DMS 273 treated with DMSO at 0.1 percent for 48 hours (cell line): ENCODE measurements at regions not wholly inside any gene's neighbourhood (a gene's known extent, or its start where the extent isn't known, plus 50 kb on each side); places are given as distances from the start of the nearest gene placed in this dataset.

ENCODE experiments used
- DNase-seq: peaks from one replicate; lab custom pipeline; 2025; lab: John Stamatoyannopoulos, UW

DNA sequence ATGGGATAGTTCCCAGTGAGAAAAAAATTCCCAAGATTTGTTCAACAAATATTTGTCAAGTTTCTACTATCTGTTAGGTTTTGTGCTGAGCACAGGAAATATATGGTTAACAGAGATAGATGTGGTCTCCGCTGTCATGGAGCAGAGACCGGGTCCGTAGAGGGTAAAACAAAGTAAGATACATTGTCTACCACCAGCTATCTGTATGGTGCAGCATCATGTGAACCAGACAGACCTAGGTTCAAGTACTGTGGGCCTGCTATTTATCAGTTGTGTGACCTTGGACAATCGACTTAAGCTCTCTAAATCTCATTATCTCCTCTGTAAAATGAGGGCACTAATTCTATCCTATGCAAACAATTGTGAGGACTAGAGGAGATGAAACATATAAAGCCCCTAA, 109.8 kb downstream of the DUSP10 start:
- no peak for DNase-seq

DNA sequence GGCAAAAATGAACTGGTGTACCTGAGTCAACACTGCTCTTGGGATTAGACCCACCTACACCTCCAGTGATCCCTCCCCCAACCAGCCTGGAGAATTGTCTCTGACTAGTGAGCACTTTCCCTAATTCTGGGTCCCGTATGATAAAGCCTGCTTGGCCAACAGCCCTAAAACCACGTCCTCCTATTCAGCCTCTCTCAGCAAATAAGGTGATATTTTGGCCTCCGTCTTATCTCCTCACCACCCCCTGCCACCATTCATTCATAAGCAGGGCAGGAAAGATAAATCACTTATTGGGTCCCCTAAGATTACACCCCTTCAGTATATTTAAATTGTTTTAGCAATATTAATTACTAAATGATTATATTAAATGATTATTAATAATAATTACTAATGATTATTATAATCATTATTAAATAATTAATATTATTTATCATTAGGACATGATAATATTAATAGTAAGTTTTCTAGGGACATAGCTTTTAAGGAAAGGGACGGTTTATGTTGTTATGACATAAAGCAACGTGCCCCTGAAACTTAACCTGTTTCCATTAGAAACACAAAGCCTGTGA, 108.0 kb downstream of the DUSP10 start:
- no peak for DNase-seq

DNA sequence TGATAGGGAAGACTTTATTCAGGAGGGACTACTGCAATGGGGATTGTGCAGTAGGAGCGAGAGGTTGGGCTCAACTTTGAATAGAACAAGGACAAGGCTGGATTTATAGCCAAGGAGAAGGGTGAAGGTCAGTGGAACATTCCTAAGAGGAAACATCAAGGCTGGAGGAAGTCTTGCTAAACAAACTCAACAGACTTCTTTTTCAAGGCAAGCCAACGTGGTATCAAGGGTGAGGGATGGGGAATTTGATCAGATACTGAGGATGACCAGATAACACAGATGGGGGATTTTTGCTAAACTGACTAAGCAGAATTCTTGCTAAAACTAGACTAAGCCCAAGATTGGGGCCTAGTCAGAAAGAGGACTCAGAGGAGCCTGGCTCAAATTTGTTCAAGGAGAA, 107.3 kb downstream of the DUSP10 start:
- DNase-seq: no peak

DNA sequence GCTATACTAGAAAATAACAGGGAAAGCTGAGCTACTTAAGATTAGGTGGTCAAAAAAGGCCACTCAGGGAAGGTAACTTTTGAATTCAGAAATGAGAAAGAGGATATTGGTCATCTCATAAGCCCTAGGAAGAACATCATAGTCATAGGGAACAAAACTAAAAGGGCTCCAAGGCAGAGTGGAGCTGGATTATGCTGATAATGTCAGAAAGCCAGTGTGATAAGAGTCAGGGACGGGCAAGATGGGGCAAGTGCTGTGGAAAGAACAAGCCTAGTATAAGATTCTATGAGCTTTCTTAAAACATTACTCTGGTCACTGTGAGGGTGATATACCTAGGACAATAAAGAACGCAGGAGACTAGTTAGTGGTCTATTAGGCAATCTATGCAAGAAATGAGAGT, 106.6 kb downstream of the DUSP10 start:
- no peak for DNase-seq

DNA sequence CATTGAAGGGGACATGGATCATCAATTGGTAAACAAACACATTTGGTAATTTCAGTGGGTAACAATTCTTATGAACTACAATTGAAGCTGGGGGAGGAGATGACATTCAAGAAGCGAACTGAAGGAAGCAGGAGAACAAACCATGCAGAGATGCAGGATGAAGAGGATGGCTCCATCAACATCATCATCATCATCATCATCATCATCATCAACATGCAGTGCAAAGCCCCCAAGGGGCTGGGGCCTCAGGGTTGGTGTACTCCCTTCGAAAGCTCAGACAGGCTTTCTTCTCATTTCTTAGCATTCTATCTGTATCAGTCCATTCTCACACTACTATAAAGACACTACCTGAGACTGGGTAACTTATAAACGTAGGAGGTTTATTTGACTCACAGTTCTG, 105.8 kb downstream of the DUSP10 start:
- DNase-seq: no peak

DNA sequence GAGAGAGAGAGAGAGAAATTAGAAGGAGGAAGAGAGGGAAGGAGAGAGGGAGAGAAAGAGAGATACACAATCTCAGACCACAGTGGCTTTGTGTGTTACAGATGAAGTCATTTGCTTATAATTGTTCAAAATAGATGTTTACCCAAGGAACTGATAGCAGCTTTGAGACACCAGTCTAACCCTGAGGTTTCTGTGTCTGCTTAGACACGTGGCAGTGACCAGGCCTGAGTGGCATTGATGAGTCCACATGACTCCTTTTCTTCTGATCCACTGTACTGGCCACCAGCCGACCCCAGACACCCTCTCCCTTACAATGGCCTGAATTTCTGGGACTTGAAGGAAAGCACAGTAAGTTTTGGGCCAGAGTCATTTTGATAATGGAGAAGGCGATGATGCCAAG, 104.9 kb downstream of the DUSP10 start:
- no peak for DNase-seq

DNA sequence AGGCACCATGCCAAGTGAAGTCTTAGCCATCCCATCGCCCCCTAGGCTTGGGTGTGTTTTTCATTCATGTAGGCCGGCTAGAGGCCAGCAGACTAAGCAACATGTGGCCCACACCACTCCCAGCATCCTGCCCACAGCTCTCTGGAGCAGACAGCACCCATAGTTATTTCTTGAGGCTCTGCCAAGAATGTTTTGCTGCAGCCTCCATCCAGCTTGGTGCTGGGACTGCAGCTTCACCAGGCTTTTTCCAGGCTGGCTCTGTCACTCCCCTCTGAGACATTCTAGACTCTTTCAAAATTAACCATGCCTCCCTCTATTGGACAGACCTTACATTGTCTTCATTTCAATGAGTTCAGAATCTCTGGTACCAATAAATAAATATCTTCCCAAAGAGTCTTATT, 104.2 kb downstream of the DUSP10 start:
- no peak for DNase-seq

DNA sequence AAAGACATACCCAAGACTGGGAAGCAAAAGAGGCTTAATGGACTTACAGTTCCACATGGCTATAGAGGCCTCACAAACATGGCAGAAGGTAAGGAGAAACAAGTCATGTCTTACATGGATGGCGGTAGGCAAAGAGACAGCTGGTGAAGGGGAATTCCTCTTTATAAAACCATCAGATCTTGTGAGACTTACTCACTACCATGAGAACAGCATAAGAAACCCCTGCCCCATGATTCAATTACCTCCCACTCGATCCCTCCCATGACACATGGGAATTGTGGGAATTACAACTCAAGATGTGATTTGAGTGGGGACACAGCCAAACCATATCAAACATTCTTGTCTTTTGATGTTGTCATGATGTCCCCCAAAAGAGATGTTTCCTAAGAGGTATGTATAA, 103.3 kb downstream of the DUSP10 start:
- no peak for DNase-seq

DNA sequence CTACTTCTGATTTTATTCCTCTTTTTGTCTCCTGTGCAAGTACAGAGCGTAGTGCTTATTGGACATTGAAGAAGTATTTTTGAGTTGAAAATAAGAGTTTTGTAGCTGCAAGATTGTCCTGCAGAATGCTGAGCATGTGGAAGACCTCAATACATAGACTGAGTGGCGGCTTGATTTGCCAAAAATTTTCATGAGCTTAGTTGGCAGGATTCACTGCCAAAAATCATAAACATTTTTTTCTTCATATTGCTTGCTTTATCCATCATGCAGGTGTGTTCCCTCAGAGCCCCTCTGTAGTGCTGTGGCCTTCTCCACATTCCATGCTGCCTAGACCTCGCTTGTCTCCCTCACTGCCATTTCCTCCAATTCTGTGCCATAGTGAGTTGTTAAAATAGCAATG, 100.1 kb downstream of the DUSP10 start:
- DNase-seq: no peak

DNA sequence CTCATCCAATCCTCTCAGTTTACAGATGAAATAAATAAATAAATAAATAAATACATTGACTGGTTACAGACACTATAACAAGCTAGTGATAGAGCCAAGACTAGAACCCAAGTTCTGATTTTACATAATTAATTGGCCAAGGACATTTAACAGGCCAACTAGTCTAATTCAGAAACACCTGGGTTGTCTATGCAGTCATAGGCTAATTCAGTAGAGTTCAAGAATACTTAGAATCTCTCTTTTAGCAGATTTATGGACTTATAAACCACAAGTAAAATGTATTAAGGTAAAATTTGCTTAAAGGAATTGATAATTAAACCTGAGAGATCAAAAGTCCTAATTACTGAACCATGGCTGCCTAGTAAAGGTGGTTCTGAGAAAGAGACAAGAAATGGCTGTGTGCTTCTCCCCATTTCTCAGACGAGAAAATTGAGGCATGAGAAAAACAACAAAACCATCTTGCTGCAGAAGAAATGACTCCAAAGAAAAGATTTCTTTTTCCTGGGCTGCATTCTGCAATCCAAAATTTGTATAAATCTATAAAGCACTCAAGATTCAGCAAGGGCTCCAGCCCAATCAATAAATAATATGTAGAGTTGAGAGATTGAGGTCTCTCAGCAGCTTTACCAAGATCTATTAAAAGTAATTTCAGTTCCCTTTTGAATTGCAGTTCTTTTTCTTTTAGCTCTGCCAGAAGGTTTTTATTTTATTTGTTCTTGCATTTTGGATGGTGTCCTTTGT, 98.3 kb downstream of the DUSP10 start:
- DNase-seq: no peak

DNA sequence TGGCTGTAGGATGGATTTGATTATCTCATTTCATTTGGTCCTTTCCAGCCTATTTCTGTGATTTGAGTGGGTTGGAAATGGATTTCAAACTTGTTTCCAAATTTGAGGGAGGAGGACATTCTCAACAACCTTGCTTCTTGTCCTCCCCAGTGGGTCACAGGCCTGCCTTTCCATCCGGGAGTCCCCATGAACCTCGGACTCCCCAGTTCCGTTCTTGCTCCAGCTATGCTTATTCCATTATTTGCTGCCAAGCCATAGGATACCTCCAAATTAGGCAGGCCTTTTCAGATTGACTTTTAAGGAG, 97.8 kb downstream of the DUSP10 start:
- DNase-seq: no peak

DNA sequence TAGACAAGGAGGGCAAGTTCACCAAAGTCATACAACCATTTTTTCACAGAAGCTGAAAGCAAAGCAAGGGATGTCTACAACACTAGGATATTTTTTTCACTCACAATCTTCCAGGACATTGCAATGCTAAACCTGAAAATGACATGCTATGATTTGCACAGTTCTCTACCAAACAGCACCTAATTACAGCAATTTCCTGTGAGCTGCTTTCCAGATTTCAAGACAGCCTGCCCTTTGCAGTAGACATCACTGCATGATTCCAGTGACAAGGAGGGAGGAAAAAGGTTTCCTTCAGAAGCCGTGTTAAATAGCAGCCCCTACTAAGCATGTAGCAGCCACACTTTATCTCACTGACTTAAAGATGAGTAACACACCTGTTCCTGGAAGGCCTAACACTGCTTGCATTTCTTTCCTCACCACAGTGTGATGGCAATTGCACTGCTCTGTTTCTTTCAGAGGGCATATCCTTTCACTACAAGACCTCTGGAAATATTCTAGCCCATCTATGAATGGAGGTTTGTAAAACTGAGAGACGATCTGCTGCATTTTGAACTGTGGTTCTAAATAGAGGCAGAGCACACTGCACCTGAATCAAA, 97.1 kb downstream of the DUSP10 start:
- DNase-seq: no peak

DNA sequence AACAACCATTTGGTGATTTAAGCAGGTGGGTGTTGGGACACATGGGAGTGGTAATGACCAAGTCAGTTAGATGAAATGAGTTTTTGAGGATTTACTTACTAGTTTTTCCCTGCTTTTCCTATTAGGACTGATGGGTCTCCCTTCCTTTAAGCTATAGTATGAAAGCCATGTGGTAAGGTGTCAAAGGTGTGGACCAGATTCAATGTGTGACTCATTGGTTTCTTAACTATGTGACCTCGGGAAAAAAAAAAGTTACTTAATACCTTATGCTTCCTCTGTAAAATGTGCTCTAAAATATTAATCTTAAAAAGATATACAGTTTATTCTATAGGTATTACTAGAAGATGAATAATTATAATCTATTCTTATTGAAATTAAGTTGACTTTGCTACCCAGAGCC, 93.7 kb downstream of the DUSP10 start:
- no peak for DNase-seq
